Mononuclear cell (primary cell): ENCODE measurements at regions not wholly inside any gene's neighbourhood (a gene's known extent, or its start where the extent isn't known, plus 50 kb on each side); places are given as distances from the start of the nearest gene placed in this dataset.

Experiments used
- H3K27me3 ChIP-seq: 2 replicates; pipeline ENCODE4 v1.6.0; 2011; ENCODE audit warnings: low read length, control low read depth; ENCODE audit not compliant: insufficient read depth
- H3K4me1 ChIP-seq: 2 replicates; pipeline ENCODE4 v1.5.1; 2011; ENCODE audit warnings: mild to moderate bottlenecking, low read length, control low read depth; ENCODE audit not compliant: insufficient read depth
- H3K4me3 ChIP-seq: 2 replicates; pipeline ENCODE4 v1.5.1; 2011; ENCODE audit warnings: mild to moderate bottlenecking, low read length, moderate library complexity
- H3K9me3 ChIP-seq: 2 replicates; pipeline ENCODE4 v1.5.1; 2011; ENCODE audit warnings: low read depth, mild to moderate bottlenecking, control low read depth, low read length

DNA sequence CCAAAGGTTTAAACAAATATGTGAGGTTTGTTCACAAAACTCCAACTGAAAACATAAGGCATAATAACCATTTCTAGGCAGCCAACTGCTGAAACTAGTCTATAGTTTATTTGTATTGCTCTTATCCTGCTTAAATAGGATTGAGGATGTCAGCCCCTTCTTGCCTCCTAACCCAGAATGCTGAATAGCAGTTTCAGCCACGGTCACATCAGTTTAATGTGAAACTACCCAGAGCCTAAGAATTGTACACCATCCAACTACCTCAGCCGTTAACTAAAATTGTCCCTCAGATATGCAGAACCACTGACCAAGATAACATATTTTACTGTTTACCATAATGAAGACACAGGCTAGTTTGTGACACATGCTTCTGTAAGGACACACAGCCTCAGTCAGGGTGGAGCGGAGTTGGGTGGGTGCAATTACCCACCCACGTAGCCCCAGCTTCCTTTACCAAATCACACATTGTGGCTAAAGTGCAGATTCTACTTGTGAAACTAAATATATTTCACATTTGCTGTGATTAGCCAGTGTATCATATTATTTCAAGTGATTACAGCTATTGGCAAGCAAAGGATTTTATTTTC, 259.9 kb downstream of the EFNB2 start:
- H3K4me1 ChIP-seq: no peaks in the 10 kb centered on the region
- H3K27me3 ChIP-seq: no peaks in the 10 kb centered on the region
- no peaks in the 10 kb centered on the region for H3K9me3 ChIP-seq
- no peak overlapping the region for H3K4me3 ChIP-seq

- no peaks in the 10 kb centered on the region for H3K9me3 ChIP-seq
- no peak overlapping the region for H3K4me3 ChIP-seq
- no peaks in the 10 kb centered on the region for H3K27me3 ChIP-seq
- H3K4me1 ChIP-seq: no peaks in the 10 kb centered on the region
Observed at GRCh38 chr13:106274551-106275203, 260.8 kb downstream of the EFNB2 start.

DNA sequence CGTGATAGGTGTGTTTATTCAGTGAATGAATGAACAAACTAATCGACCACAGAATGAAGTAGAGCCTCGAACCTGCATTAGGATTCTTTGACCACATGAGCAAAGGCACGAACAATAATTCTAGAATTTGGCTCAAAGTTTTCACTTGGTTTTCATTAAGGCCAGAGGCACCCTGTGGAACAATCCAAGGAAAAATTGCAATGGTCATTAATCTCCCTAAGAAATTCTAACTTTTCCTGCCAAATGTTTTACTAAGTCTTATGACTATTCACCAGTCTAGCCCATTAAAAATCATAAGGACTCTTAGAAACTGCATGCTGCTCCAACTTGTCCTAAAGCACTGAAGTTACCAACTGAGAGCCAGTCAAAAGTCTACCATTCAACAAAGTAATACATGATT, 271.7 kb downstream of the EFNB2 start:
- Histone ChIP-seq H3K4me3 (no peak overlapping the region), H3K27me3 (no peaks in the 10 kb centered on the region), H3K4me1 (no peaks in the 10 kb centered on the region), H3K9me3 (no peaks in the 10 kb centered on the region)

GRCh38 chr13:106262886-106263285, 272.6 kb downstream of the EFNB2 start:
- H3K9me3 ChIP-seq: no peaks in the 10 kb centered on the region
- no peak overlapping the region for H3K4me3 ChIP-seq
- H3K4me1 ChIP-seq: no peaks in the 10 kb centered on the region
- H3K27me3 ChIP-seq: no peaks in the 10 kb centered on the region

GRCh38 chr13:106261450-106261849, 274.0 kb downstream of the EFNB2 start:
- no peaks in the 10 kb centered on the region for H3K4me1 ChIP-seq
- no peaks in the 10 kb centered on the region for H3K9me3 ChIP-seq
- no peak overlapping the region for H3K4me3 ChIP-seq
- no peaks in the 10 kb centered on the region for H3K27me3 ChIP-seq

GRCh38 chr13:106260352-106260751, 275.1 kb downstream of the EFNB2 start:
- Histone ChIP-seq H3K4me3 (no peak overlapping the region), H3K4me1 (no peaks in the 10 kb centered on the region), H3K27me3 (no peaks in the 10 kb centered on the region), H3K9me3 (no peaks in the 10 kb centered on the region)

GRCh38 chr13:106259928-106260327, 275.5 kb downstream of the EFNB2 start:
- no peaks in the 10 kb centered on the region for H3K27me3 ChIP-seq
- H3K9me3 ChIP-seq: no peaks in the 10 kb centered on the region
- H3K4me1 ChIP-seq: no peaks in the 10 kb centered on the region
- H3K4me3 ChIP-seq: no peak overlapping the region

- Histone ChIP-seq H3K27me3 (no peaks in the 10 kb centered on the region), H3K4me3 (no peak overlapping the region)
Observed at GRCh38 chr13:106246666-106247188, 288.7 kb downstream of the EFNB2 start.

DNA sequence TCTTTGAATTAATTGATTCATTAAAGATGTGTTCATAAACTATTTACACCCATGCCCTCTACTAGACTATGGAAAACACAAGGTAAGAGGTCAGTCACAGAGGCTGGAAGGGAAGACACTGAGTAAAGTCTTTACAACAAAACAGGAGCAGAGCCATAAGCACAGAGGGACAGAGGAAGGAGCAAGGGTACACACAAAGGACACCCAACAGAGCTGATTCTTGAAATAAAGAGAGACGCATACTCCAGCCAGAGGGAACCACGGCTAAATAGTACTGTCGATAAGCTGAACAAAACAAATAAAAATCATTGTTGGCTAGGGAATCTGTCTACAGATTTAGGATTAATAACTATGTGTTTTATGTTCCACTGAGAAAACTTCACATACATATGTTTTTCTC, 289.2 kb downstream of the EFNB2 start:
- Histone ChIP-seq H3K27me3 (no peaks in the 10 kb centered on the region), H3K4me1 (no peaks in the 10 kb centered on the region), H3K4me3 (no peak overlapping the region), H3K9me3 (no peaks in the 10 kb centered on the region)

More at GRCh38 chr13:106246666-106247188, 288.7 kb downstream of the EFNB2 start:
- H3K9me3 ChIP-seq: no peaks in the 10 kb centered on the region
- H3K4me1 ChIP-seq: no peaks in the 10 kb centered on the region

- no peaks in the 10 kb centered on the region for H3K4me1 ChIP-seq
- H3K27me3 ChIP-seq: no peaks in the 10 kb centered on the region
- H3K4me3 ChIP-seq: no peak overlapping the region
- no peaks in the 10 kb centered on the region for H3K9me3 ChIP-seq
Observed at GRCh38 chr13:106243011-106243565, 292.4 kb downstream of the EFNB2 start.

DNA sequence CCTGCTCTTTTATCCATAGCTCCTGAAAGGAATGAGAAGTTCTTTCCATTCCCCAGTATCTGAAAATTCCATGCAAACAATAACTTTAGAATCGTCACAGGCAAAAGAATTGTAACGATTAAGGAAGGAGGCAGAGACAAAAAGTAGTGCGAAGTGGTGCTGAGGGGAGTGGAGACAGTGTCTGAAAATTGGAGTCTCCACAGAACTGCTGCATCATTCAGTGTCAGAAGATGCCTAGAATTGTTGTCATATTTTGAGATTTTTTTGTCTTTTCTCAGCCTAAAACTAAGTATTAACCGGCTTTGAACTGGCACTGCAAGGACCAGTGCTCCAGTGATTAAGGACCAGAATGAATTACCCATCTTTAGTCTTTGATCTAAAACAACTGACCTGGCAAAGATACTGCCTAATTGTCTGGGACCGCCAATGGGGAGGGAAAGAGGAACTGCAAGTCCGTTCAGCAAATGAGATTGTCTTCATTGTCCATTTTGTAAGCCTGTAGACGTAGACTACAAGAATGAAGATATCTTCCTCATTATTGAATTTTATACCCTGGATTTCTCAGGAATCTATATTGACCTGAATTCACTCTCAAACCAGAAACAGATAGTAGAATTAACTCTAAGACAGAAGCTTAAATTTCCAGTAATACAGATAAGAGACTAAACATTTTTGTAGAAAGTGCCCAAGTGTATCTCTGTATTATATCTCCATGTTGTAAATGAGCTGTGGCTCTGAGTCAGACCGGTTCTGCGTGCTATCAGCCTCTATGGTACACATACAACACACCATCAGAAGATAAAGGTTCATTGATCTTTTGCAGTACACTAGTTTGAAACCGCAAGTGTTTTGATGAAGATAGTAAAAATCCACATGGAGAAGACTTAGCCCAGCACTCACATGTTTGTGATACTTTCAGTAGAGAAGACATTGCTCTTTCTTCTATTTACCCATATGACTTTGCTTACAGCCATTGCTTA, 293.2 kb downstream of the EFNB2 start:
- no peak overlapping the region for H3K4me3 ChIP-seq
- no peaks in the 10 kb centered on the region for H3K27me3 ChIP-seq
- no peaks in the 10 kb centered on the region for H3K4me1 ChIP-seq
- H3K9me3 ChIP-seq: no peaks in the 10 kb centered on the region

GRCh38 chr13:106238690-106239089, 296.8 kb downstream of the EFNB2 start:
- no peaks in the 10 kb centered on the region for H3K27me3 ChIP-seq
- no peak overlapping the region for H3K4me3 ChIP-seq
- no peaks in the 10 kb centered on the region for H3K9me3 ChIP-seq
- H3K4me1 ChIP-seq: no peaks in the 10 kb centered on the region

DNA sequence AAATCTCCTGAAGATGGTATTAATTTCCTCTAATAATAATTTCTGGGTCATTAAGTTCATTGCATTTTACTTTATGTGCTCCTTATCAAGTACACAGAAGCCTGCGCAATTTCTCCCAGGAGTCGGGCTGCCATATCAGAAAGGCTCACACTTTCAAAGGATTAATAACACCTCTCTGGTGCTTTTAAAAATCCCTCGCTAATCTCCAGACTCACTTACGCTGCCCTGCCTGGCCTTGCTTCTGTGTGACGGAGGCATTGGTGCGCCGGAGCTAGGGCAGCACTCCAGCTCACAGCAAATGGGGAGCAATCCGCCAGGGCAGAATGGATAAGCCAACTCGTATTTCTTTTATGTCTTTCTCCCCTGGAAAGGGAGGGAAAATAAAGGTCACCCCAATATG, 300.8 kb downstream of the EFNB2 start:
- H3K9me3 ChIP-seq: no peaks in the 10 kb centered on the region
- no peaks in the 10 kb centered on the region for H3K27me3 ChIP-seq
- no peaks in the 10 kb centered on the region for H3K4me1 ChIP-seq
- H3K4me3 ChIP-seq: no peak overlapping the region

DNA sequence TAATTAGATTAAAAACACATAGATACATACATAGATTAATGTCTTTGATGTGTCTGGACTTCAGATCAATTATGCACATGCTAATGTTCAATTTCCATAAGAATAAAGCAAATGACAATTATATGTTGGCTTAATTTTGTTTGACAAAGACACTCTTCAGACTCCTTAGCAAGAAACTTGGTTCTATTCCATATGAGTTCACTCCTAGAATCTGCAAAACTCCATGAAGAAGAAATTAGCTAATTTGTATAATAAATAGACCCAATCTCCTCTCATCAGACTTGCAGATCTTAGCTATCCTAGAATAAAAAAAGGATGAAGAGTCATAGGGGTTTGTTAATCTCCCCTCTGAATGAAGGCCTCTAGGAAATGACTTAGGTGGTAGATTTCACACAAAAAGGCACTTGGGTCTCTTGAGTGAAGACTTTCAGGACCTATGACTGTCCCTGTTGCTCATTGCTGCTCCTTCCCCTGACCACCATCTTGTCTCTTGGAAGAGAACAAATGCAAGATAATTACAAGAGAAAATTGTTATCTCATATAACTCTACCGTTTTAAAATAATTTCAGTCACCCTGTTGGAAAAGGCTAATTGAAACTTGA, 302.2 kb downstream of the EFNB2 start:
- H3K4me3 ChIP-seq: no peak overlapping the region
- no peaks in the 10 kb centered on the region for H3K27me3 ChIP-seq
- H3K9me3 ChIP-seq: no peaks in the 10 kb centered on the region
- H3K4me1 ChIP-seq: no peaks in the 10 kb centered on the region
